Glutamatergic neuron (in vitro differentiated cells): ENCODE measurements at regions not wholly inside any gene's neighbourhood (a gene's known extent, or its start where the extent isn't known, plus 50 kb on each side); places are given as distances from the start of the nearest gene placed in this dataset.

Experiments used
- DNase-seq: peaks from one replicate; pipeline ENCODE4 v3.0.0; 2022
- H3K27ac Mint-ChIP-seq: one replicate; pipeline ENCODE4 v1.8.0; 2020; ENCODE audit warnings: mild to moderate bottlenecking, mixed read lengths, inconsistent platforms; ENCODE audit not compliant: unreplicated experiment
- H3K27me3 Mint-ChIP-seq: one replicate; pipeline ENCODE4 v1.8.0; 2020; ENCODE audit warnings: mild to moderate bottlenecking, moderate library complexity, mixed read lengths, inconsistent platforms; ENCODE audit not compliant: unreplicated experiment
- H3K36me3 Mint-ChIP-seq: one replicate; pipeline ENCODE4 v1.8.0; 2020; ENCODE audit warnings: mild to moderate bottlenecking, mixed read lengths, inconsistent platforms; ENCODE audit not compliant: unreplicated experiment
- H3K4me1 Mint-ChIP-seq: one replicate; pipeline ENCODE4 v1.8.0; 2020; ENCODE audit warnings: mild to moderate bottlenecking, low read depth, mixed read lengths, inconsistent platforms; ENCODE audit not compliant: unreplicated experiment
- H3K4me3 Mint-ChIP-seq: one replicate; pipeline ENCODE4 v1.8.0; 2020; ENCODE audit warnings: mild to moderate bottlenecking, mixed read lengths, inconsistent platforms; ENCODE audit not compliant: unreplicated experiment
- H3K9me3 Mint-ChIP-seq: one replicate; pipeline ENCODE4 v1.8.0; 2020; ENCODE audit warnings: mild to moderate bottlenecking, moderate library complexity, mixed read lengths, inconsistent platforms; ENCODE audit not compliant: unreplicated experiment
- TF ChIP-seq, protein P1 (sequence below): fragments of 200-600 bp; sonication (generic); IDR thresholded peaks from one replicate; pipeline ENCODE4 v1.5.0; 2021; ENCODE audit not compliant: partially characterized antibody, unreplicated experiment

DNA sequence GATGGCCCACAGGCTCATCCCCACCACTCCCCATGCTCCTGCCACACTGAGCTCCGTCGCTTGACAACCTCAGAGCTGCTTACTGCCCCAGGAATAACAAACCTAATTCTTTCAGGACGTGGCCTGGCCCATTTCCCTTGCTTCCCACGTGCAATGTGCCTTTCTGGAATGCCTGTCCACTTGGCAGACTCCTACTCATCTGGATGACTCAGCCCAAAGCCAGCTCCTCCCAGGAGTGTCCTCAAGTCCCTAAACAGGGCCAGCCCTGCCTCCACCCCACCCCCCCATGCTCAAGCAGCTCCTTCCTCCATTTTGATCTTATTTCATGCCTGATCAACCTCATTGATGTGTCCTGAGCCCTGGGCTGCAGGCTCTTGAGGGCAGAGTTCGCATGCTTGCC lies 164.9 kb upstream of the RNF32 start:
- Mint-ChIP-seq H3K4me3 (no peak overlapping the region), H3K27me3 (no peaks in the 10 kb centered on the region), H3K36me3 (peaks cover 9% of the 10 kb centered on the region), H3K4me1 (no peaks in the 10 kb centered on the region), H3K9me3 (no peaks in the 10 kb centered on the region), H3K27ac (no peak overlapping the region)
- DNase-seq, result no peak
- TF ChIP-seq, protein P1, sequence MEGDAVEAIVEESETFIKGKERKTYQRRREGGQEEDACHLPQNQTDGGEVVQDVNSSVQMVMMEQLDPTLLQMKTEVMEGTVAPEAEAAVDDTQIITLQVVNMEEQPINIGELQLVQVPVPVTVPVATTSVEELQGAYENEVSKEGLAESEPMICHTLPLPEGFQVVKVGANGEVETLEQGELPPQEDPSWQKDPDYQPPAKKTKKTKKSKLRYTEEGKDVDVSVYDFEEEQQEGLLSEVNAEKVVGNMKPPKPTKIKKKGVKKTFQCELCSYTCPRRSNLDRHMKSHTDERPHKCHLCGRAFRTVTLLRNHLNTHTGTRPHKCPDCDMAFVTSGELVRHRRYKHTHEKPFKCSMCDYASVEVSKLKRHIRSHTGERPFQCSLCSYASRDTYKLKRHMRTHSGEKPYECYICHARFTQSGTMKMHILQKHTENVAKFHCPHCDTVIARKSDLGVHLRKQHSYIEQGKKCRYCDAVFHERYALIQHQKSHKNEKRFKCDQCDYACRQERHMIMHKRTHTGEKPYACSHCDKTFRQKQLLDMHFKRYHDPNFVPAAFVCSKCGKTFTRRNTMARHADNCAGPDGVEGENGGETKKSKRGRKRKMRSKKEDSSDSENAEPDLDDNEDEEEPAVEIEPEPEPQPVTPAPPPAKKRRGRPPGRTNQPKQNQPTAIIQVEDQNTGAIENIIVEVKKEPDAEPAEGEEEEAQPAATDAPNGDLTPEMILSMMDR, result no peak

DNA sequence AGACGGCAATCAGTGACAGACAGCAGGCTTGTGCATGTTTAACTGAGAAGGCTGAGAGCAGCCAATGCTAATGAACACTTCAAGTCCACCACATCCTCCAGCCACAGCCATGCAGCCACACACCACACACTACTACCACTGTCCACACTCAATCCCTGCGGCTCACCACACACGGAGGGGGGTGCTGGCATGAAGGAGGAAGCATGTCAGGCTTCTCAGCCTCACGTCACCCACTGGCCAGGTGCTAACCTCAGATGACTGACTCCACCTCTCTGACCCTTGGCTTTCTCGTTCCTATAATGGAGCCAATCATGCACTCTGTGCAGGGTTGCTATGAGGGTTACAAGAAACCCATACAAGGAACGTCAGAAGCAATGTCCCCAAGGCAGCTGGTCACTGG lies 165.4 kb upstream of the RNF32 start:
- Mint-ChIP-seq H3K36me3 (peaks cover 9% of the 10 kb centered on the region), H3K4me1 (no peaks in the 10 kb centered on the region), H3K27me3 (no peaks in the 10 kb centered on the region), H3K9me3 (no peaks in the 10 kb centered on the region), H3K27ac (no peak overlapping the region), H3K4me3 (no peak overlapping the region)
- DNase-seq, result no peak
- TF ChIP-seq, protein P1, result no peak

DNA sequence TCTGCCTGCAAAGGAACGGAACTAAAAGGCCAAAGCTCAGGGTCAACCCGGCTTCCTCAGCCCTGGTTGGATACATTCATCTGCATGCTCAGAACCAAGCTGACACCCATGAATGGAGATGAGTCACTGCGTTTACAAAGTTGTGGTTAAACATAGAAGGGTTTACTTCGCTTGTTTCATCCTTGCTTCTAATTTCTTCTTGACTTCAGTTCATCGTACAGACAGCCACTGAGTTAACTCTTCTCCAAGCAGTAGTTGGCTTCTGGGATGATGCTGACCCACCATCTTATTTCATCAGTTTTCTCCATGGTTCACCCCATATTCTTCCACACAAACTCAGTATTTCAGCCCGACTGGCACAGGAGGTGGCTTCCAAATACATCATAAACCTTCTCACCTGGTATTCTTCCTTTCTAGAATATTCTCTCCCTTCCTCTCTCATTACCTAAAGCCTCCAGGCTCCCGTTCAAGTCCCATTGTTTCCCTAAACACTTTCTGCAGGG lies 166.3 kb upstream of the RNF32 start:
- TF ChIP-seq, protein P1, result no peak
- H3K36me3 Mint-ChIP-seq, result peaks cover 9% of the 10 kb centered on the region
- H3K27me3 Mint-ChIP-seq, result no peaks in the 10 kb centered on the region
- H3K4me1 Mint-ChIP-seq, result no peaks in the 10 kb centered on the region
- H3K4me3 Mint-ChIP-seq, result no peak overlapping the region
- H3K27ac Mint-ChIP-seq, result no peak overlapping the region
- no peaks in the 10 kb centered on the region for H3K9me3 Mint-ChIP-seq
- no peak for DNase-seq

DNA sequence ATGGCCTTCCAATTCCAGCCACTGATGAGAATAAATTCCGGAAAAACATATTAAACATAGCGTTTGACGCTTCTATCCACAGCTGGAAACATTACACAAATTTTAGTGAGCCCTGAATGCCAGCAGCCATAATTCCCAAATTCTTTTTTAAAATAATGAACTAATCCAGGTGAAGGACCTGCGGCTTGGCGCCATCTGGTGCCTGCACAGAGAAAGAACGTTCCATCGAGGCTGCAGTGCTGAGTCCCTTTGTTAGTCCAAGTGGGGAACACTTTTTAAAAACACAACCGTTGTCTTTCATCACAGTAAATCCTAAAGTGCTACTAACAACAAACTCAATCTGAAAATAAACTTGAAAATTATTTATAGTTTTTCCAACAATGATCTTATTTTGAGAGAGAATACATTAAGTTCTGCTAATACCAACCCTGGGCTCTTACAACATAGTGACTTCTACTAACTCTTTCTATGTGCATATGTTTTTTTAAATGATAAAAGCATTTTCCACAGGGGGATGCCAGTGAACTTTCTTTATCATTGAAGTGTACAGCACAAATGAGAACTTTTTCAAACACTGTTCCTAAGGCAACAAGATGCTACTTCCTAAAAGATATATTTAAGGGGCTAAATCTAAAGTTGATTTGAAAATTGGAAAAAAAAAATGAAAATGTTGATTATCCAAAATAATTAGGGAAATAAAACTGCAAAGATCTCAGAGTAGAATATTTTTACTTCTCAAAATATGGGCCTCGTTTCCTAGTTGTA lies 166.9 kb upstream of the RNF32 start:
- Mint-ChIP-seq H3K4me1 (no peaks in the 10 kb centered on the region), H3K4me3 (no peak overlapping the region), H3K36me3 (peaks cover 9% of the 10 kb centered on the region), H3K27me3 (no peaks in the 10 kb centered on the region), H3K9me3 (no peaks in the 10 kb centered on the region), H3K27ac (no peak overlapping the region)
- peak; percentile 54 for DNase-seq
- TF ChIP-seq, protein P1, result peak; percentile 61

DNA sequence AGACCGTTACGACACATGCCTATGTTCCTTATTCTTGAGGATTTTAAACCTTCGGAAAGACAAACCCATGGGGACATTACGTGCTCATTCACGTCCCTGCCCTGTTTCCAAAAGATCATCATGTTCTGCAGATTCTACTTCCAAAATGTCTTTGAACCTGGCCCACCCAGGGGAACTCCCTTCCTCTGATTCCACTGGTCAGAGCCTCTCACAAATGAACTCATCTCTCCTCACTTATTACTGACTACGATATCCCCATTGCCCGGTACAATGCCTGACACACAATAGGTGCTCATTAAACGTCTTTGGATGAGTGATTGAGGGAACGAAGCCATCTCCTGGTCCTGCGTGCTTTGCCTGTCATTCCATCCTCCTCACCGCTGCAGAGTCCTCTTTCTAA lies 168.3 kb upstream of the RNF32 start:
- no peak overlapping the region for H3K4me3 Mint-ChIP-seq

More for the DNA sequence above, 168.3 kb upstream of the RNF32 start:
- TF ChIP-seq, protein P1, result no peak
- H3K9me3 Mint-ChIP-seq, result no peaks in the 10 kb centered on the region
- DNase-seq, result no peak
- peaks cover 4% of the 10 kb centered on the region for H3K36me3 Mint-ChIP-seq
- H3K27me3 Mint-ChIP-seq, result no peaks in the 10 kb centered on the region
- H3K4me1 Mint-ChIP-seq, result no peaks in the 10 kb centered on the region
- no peak overlapping the region for H3K27ac Mint-ChIP-seq
